ENCODE measurements at regions not wholly inside any gene's neighbourhood (a gene's known extent, or its start where the extent isn't known, plus 50 kb on each side); places are given as distances from the start of the nearest gene placed in this dataset.
"Not testable (repeated sequence)": the region's sequence is repeated elsewhere in the genome, so short reads cannot be mapped to it uniquely, and the experiment has no call there.

GRCh38 chr11:103800406-103801114, 235.9 kb upstream of the DDI1 start:
- peak; percentile 24 for DNase-seq (ENCODE audit: low read depth)

- DNase-seq (ENCODE audit: low read depth): no peak
These were observed 233.4 kb upstream of the DDI1 start for GRCh38 chr11:103803062-103803461.

- DNase-seq (ENCODE audit: low read depth): no peak
These were observed 230.8 kb upstream of the DDI1 start for GRCh38 chr11:103805688-103806009.

- peak; percentile 14 for DNase-seq (ENCODE audit: low read depth)
These were observed 230.1 kb upstream of the DDI1 start for GRCh38 chr11:103806130-103806895.

- DNase-seq (ENCODE audit: low read depth): no peak
These were observed 228.6 kb upstream of the DDI1 start for GRCh38 chr11:103807806-103808205.

- DNase-seq (ENCODE audit: low read depth): no peak
These were observed 228.2 kb upstream of the DDI1 start for GRCh38 chr11:103808252-103808651.

GRCh38 chr11:103811870-103812455, 224.5 kb upstream of the DDI1 start:
- DNase-seq (ENCODE audit: low read depth): no peak

GRCh38 chr11:103812680-103813079, 223.8 kb upstream of the DDI1 start:
- DNase-seq (ENCODE audit: low read depth): no peak

GRCh38 chr11:103820345-103820744, 216.1 kb upstream of the DDI1 start:
- DNase-seq (ENCODE audit: low read depth): not testable (repeated sequence)

- no peak for DNase-seq (ENCODE audit: low read depth)
These were observed 212.3 kb upstream of the DDI1 start for GRCh38 chr11:103824116-103824515.

GRCh38 chr11:103825469-103825868, 211.0 kb upstream of the DDI1 start:
- DNase-seq (ENCODE audit: low read depth): no peak

- DNase-seq (ENCODE audit: low read depth): no peak
These were observed 209.6 kb upstream of the DDI1 start for GRCh38 chr11:103826856-103827255.

- no peak for DNase-seq (ENCODE audit: low read depth)
These were observed 206.8 kb upstream of the DDI1 start for GRCh38 chr11:103829596-103829995.

- no peak for DNase-seq (ENCODE audit: low read depth)
These were observed 206.2 kb upstream of the DDI1 start for GRCh38 chr11:103830205-103830604.

GRCh38 chr11:103832762-103833161, 203.7 kb upstream of the DDI1 start:
- DNase-seq (ENCODE audit: low read depth): no peak

GRCh38 chr11:103842191-103842590, 194.2 kb upstream of the DDI1 start:
- no peak for DNase-seq (ENCODE audit: low read depth)

- DNase-seq (ENCODE audit: low read depth): peak; percentile 15
These were observed 193.6 kb upstream of the DDI1 start for GRCh38 chr11:103842795-103843194.

- no peak for DNase-seq (ENCODE audit: low read depth)
These were observed 191.9 kb upstream of the DDI1 start for GRCh38 chr11:103844327-103845215.

- no peak for DNase-seq (ENCODE audit: low read depth)
These were observed 191.1 kb upstream of the DDI1 start for GRCh38 chr11:103845331-103845730.

GRCh38 chr11:103848686-103849085, 187.8 kb upstream of the DDI1 start:
- no peak for DNase-seq (ENCODE audit: low read depth)

GRCh38 chr11:103849366-103849765, 187.1 kb upstream of the DDI1 start:
- DNase-seq (ENCODE audit: low read depth): no peak

Measured in myocyte (in vitro differentiated cells).